Suprapubic skin (tissue), 4 donors: ENCODE measurements at regions not wholly inside any gene's neighbourhood (a gene's known extent, or its start where the extent isn't known, plus 50 kb on each side); places are given as distances from the start of the nearest gene placed in this dataset.

ENCODE experiments used
- EP300 ChIP-seq: sonication (generic); formaldehyde crosslinking; IDR thresholded peaks from one replicate; pipeline ENCODE4 v1.6.1; 2017; ENCODE audit warnings: antibody characterized with exemption
- POLR2A ChIP-seq, 2 donors: fragments of 450-650 bp; IDR thresholded peaks; one replicate each; pipeline ENCODE4 v1.6.1; 2017; ENCODE audit warnings: antibody characterized with exemption in 2 of 2, mild to moderate bottlenecking in 2 of 2, moderate library complexity in 2 of 2
- POLR2AphosphoS5 ChIP-seq, 3 donors: sonication (generic); formaldehyde crosslinking; IDR thresholded peaks; one replicate each; pipeline ENCODE4 v1.6.1; 2017; ENCODE audit warnings: antibody characterized with exemption in 3 of 3
- TF ChIP-seq, protein P1 (sequence below), 2 donors: fragments of 200-600 bp in 1 of 2; fragments of 450-650 bp in 1 of 2; sonication (generic) in 1 of 2; IDR thresholded peaks; one replicate each; pipeline ENCODE4 v1.5.1; 2016 to 2019; ENCODE audit warnings: antibody characterized with exemption in 2 of 2, mild to moderate bottlenecking in 1 of 2, moderate library complexity in 1 of 2

DNA sequence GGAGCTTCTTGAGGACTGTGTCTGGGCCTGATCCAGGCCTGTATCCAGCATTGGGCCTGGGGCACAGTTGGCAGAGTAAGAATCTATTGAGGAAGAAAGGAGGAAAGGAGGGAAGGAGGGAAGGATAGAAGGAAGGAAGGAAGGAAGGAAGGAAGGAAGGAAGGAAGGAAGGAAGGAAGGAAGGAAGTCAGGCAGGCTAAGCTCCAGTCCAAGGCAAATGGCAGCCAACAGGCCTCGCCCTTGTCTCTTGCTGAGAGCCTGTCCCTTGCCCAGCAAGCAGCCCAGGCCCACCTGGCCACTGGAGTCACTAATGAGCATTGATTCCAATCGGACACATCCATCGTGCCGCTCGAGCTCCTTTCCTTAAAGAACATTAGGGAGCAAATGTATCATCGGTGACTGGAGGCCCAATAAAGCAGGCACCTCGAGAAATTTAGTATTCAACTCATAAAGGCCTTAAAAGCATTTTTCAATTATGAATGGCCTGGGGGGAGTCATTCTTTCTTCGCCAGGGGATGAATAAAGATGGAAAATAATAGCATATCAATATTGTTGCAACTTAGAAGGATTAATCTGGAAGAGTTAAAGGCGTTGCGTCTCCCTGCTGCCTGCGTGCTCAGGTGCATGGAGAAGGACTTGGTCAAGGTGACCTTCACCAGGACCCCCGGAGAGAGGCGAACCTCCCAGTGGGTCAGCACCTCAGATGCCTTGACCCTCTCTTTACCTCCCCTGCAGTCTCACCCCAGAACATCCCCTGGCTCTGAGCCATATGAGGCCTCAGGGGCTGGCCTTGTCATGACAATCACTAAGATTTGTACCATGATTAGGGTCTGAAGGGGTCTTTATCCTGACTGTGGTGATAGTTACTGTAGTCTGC is 144.5 kb upstream of the RUNX3 start:
- TF ChIP-seq, protein P1, sequence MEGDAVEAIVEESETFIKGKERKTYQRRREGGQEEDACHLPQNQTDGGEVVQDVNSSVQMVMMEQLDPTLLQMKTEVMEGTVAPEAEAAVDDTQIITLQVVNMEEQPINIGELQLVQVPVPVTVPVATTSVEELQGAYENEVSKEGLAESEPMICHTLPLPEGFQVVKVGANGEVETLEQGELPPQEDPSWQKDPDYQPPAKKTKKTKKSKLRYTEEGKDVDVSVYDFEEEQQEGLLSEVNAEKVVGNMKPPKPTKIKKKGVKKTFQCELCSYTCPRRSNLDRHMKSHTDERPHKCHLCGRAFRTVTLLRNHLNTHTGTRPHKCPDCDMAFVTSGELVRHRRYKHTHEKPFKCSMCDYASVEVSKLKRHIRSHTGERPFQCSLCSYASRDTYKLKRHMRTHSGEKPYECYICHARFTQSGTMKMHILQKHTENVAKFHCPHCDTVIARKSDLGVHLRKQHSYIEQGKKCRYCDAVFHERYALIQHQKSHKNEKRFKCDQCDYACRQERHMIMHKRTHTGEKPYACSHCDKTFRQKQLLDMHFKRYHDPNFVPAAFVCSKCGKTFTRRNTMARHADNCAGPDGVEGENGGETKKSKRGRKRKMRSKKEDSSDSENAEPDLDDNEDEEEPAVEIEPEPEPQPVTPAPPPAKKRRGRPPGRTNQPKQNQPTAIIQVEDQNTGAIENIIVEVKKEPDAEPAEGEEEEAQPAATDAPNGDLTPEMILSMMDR (IDR thresholded peaks at IDR 0.05) = no peak
- TF ChIP-seq EP300 (no peak), POLR2AphosphoS5 (IDR thresholded peaks at IDR 0.05) (no peak), POLR2A (IDR thresholded peaks at IDR 0.05) (no peak)
